Sigmoid colon (tissue), 6 donors: ENCODE measurements at regions not wholly inside any gene's neighbourhood (a gene's known extent, or its start where the extent isn't known, plus 50 kb on each side); places are given as distances from the start of the nearest gene placed in this dataset.
A peak's percentile ranks its signal among the peaks of the same experiment; 100 is the strongest.

Experiments used
- DNase-seq: peaks from one replicate; pipeline ENCODE4 v3.0.0-alpha.2; 2019
- H3K27ac ChIP-seq, 4 donors: fragments of 200-600 bp; sonication (generic); one replicate each; pipeline ENCODE4 v1.5.1; 2016 to 2019; ENCODE audit warnings: mild to moderate bottlenecking in 1 of 4
- H3K27me3 ChIP-seq, 3 donors: fragments of 200-600 bp; sonication (generic); one replicate each; pipeline ENCODE4 v1.5.1; 2019; ENCODE audit warnings: mild to moderate bottlenecking in 1 of 3
- H3K36me3 ChIP-seq, 4 donors: fragments of 200-600 bp; sonication (generic); one replicate each; pipeline ENCODE4 v1.5.1; 2016 to 2019
- H3K4me1 ChIP-seq, 4 donors: fragments of 200-600 bp; sonication (generic); one replicate each; pipeline ENCODE4 v1.5.1; 2017 to 2019
- H3K4me3 ChIP-seq, 4 donors: fragments of 200-600 bp; sonication (generic); one replicate each; pipeline ENCODE4 v1.5.1; 2017 to 2019; ENCODE audit warnings: mild to moderate bottlenecking in 2 of 4, moderate library complexity in 1 of 4
- H3K9me3 ChIP-seq, 4 donors: fragments of 200-600 bp in 3 of 4; sonication (generic) in 3 of 4; one replicate each; pipeline versions ENCODE4 v1.5.1 to v1.6.1; 2013 to 2019
- CTCF ChIP-seq, 4 experiments: fragments of 450-650 bp in 3 of 4; fragments of 200-600 bp in 1 of 4; IDR thresholded peaks; one replicate each; pipeline ENCODE4 v1.5.1; 2016 to 2019; ENCODE audit warnings: antibody characterized with exemption in 4 of 4, mild to moderate bottlenecking in 3 of 4, moderate library complexity in 2 of 4
- EP300 ChIP-seq, 4 donors: sonication (generic); formaldehyde crosslinking; IDR thresholded peaks; one replicate each; pipeline ENCODE4 v1.6.1; 2017; ENCODE audit warnings: antibody characterized with exemption in 4 of 4
- POLR2A ChIP-seq, 2 donors: fragments of 450-650 bp; IDR thresholded peaks; one replicate each; pipeline ENCODE4 v1.6.1; 2016; ENCODE audit warnings: antibody characterized with exemption in 2 of 2, mild to moderate bottlenecking in 2 of 2, moderate library complexity in 2 of 2
- POLR2AphosphoS5 ChIP-seq, 4 donors: sonication (generic); formaldehyde crosslinking; IDR thresholded peaks; one replicate each; pipeline ENCODE4 v1.6.1; 2017; ENCODE audit warnings: antibody characterized with exemption in 4 of 4
- WGBS, 2 donors: extraction: QIAGEN DNeasy Blood & Tissue Kit; methylation state at CpG; one replicate each; pipeline ENCODE4 v1.1.7; 2013; 5-methylcytosine and 5-hydroxymethylcytosine counted together
- intact Hi-C: fragments of 100-400 bp; cut with DNase I; formaldehyde crosslinking; loops from one replicate; pipeline ENCODE4 v1.15.1; 2023
- donor health status: healthy with polysubstance abuse.
- donor health status: healthy.

- no peak overlapping the region for H3K27ac ChIP-seq
- WGBS, 2 donors: 16 to 63% methylated on average over 17 of the region's 17 CpGs
- no peaks in the 10 kb centered on the region for H3K27me3 ChIP-seq
- intact Hi-C loops: no loop called here
- H3K4me3 ChIP-seq: no peak overlapping the region
- DNase-seq: no peak
- H3K4me1 ChIP-seq: no peaks in the 10 kb centered on the region
- no peak for TF ChIP-seq POLR2A (IDR thresholded peaks at IDR 0.05)
- H3K9me3 ChIP-seq: no peaks in the 10 kb centered on the region
- H3K36me3 ChIP-seq: no peaks in the 10 kb centered on the region
These were observed 423.9 kb downstream of the MN1 start for GRCh38 chr22:27377501-27378295.

GRCh38 chr22:27378311-27378800 is 423.2 kb downstream of the MN1 start:
- intact Hi-C loops: no loop called here
- Histone ChIP-seq H3K4me3 (no peak overlapping the region), H3K36me3 (no peaks in the 10 kb centered on the region), H3K27ac (peak overlapping the region in 1 of 4 donors; percentile 24), H3K4me1 (no peaks in the 10 kb centered on the region), H3K27me3 (no peaks in the 10 kb centered on the region), H3K9me3 (no peaks in the 10 kb centered on the region)
- no peak for DNase-seq
- TF ChIP-seq POLR2A (IDR thresholded peaks at IDR 0.05) (no peak), CTCF (IDR thresholded peaks at IDR 0.05) (no peak), POLR2AphosphoS5 (IDR thresholded peaks at IDR 0.05) (no peak), EP300 (IDR thresholded peaks at IDR 0.05) (no peak)
- 61 to 71% methylated on average over 13 of the region's 13 CpGs for WGBS, 2 donors

- no peak for DNase-seq
- Histone ChIP-seq H3K9me3 (no peaks in the 10 kb centered on the region), H3K4me1 (no peaks in the 10 kb centered on the region), H3K27me3 (peaks cover 0 to 4% (median 0%) of the 10 kb centered on the region in 3 donors), H3K4me3 (no peak overlapping the region), H3K27ac (no peak overlapping the region), H3K36me3 (no peaks in the 10 kb centered on the region)
- intact Hi-C loops: no loop called here
- TF ChIP-seq CTCF (IDR thresholded peaks at IDR 0.05) (no peak), POLR2A (IDR thresholded peaks at IDR 0.05) (no peak), EP300 (IDR thresholded peaks at IDR 0.05) (no peak), POLR2AphosphoS5 (IDR thresholded peaks at IDR 0.05) (no peak)
- WGBS, 2 donors: 61 to 72% methylated on average over 4 of the region's 4 CpGs
These were observed 422.6 kb downstream of the MN1 start for GRCh38 chr22:27378995-27379394.

- 84 to 89% methylated on average over 16 of the region's 16 CpGs for WGBS, 2 donors
- DNase-seq: no peak
- Histone ChIP-seq H3K4me3 (no peak overlapping the region), H3K9me3 (no peaks in the 10 kb centered on the region), H3K27me3 (peaks cover 0 to 13% (median 0%) of the 10 kb centered on the region in 3 donors), H3K4me1 (no peaks in the 10 kb centered on the region), H3K27ac (no peak overlapping the region), H3K36me3 (no peaks in the 10 kb centered on the region)
- intact Hi-C loops: no loop called here
- TF ChIP-seq POLR2A (IDR thresholded peaks at IDR 0.05): no peak
- no peak for TF ChIP-seq EP300 (IDR thresholded peaks at IDR 0.05)
- no peak for TF ChIP-seq POLR2AphosphoS5 (IDR thresholded peaks at IDR 0.05)
- TF ChIP-seq CTCF (IDR thresholded peaks at IDR 0.05): no peak
These were observed 420.7 kb downstream of the MN1 start for GRCh38 chr22:27380855-27381254.

GRCh38 chr22:27381552-27381951 is 420.0 kb downstream of the MN1 start:
- Histone ChIP-seq H3K27me3 (peaks cover 0 to 13% (median 0%) of the 10 kb centered on the region in 3 donors), H3K4me1 (no peaks in the 10 kb centered on the region), H3K36me3 (no peaks in the 10 kb centered on the region), H3K9me3 (no peaks in the 10 kb centered on the region), H3K27ac (no peak overlapping the region), H3K4me3 (no peak overlapping the region)
- intact Hi-C loops: no loop called here
- no peak for DNase-seq
- TF ChIP-seq EP300 (IDR thresholded peaks at IDR 0.05) (no peak), POLR2A (IDR thresholded peaks at IDR 0.05) (no peak), CTCF (IDR thresholded peaks at IDR 0.05) (no peak), POLR2AphosphoS5 (IDR thresholded peaks at IDR 0.05) (no peak)
- WGBS, 2 donors: 40 to 46% methylated on average over 4 of the region's 4 CpGs
